Coronary artery (tissue), 2 donors: ENCODE measurements at regions not wholly inside any gene's neighbourhood (a gene's known extent, or its start where the extent isn't known, plus 50 kb on each side); places are given as distances from the start of the nearest gene placed in this dataset.

ENCODE experiments used
- DNase-seq: peaks from one replicate; pipeline ENCODE4 v3.0.0-alpha.2; 2017; ENCODE audit warnings: low spot score
- H3K27ac ChIP-seq, 2 donors: fragments of 200-600 bp; sonication (generic); one replicate each; pipeline ENCODE4 v1.5.1; 2016 to 2019
- H3K4me3 ChIP-seq: fragments of 200-600 bp; sonication (generic); 2 replicates; pipeline ENCODE4 v1.5.1; 2016; ENCODE audit warnings: mild to moderate bottlenecking, moderate library complexity
- TF ChIP-seq, protein P1 (sequence below): fragments of 200-600 bp; sonication (generic); IDR thresholded peaks from one replicate; pipeline ENCODE4 v1.5.1; 2019; ENCODE audit warnings: antibody characterized with exemption

DNA sequence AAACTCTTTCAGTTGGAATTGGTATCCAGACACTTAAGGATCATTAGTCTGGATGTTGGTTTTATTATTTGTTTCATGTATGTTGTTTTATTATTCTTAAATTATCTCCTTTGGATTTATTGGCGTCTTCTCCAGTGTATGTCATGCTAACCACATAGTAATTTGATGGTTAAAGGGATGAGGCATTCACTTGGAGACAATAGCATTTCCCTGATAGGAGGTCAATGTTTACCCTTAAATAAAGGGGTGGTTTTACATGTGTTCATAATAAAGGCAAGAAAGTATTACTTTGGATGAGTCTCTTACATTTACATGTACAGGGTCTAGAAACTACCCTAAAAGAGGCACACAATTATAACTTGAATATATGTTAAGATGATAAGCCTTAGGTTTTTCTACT lies 51.2 kb upstream of the RNF144B start:
- TF ChIP-seq, protein P1, sequence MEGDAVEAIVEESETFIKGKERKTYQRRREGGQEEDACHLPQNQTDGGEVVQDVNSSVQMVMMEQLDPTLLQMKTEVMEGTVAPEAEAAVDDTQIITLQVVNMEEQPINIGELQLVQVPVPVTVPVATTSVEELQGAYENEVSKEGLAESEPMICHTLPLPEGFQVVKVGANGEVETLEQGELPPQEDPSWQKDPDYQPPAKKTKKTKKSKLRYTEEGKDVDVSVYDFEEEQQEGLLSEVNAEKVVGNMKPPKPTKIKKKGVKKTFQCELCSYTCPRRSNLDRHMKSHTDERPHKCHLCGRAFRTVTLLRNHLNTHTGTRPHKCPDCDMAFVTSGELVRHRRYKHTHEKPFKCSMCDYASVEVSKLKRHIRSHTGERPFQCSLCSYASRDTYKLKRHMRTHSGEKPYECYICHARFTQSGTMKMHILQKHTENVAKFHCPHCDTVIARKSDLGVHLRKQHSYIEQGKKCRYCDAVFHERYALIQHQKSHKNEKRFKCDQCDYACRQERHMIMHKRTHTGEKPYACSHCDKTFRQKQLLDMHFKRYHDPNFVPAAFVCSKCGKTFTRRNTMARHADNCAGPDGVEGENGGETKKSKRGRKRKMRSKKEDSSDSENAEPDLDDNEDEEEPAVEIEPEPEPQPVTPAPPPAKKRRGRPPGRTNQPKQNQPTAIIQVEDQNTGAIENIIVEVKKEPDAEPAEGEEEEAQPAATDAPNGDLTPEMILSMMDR, result no peak
- Histone ChIP-seq H3K27ac (no peak overlapping the region), H3K4me3 (no peak overlapping the region)
- DNase-seq, result no peak

DNA sequence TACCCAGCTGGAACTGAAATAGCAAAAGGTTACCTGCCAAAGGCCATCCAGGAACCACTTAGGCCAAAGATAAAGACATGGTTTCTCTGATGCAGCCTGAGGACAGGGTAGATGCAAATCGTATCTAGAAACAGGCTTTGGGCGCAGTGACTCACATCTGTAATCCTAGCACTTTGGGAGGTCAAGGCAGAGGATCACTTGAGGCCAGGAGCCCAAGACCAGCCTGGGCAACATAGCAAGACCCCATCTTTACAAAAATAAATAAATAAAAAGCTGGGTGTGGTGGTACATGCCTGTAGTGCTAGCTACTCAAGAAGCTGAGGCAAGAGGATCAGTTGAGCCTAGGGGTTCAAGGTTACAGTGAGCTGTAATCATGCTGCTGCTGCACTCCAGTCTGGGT lies 52.9 kb upstream of the RNF144B start:
- H3K4me3 ChIP-seq, result no peak overlapping the region
- DNase-seq, result no peak
- TF ChIP-seq, protein P1, result no peak

DNA sequence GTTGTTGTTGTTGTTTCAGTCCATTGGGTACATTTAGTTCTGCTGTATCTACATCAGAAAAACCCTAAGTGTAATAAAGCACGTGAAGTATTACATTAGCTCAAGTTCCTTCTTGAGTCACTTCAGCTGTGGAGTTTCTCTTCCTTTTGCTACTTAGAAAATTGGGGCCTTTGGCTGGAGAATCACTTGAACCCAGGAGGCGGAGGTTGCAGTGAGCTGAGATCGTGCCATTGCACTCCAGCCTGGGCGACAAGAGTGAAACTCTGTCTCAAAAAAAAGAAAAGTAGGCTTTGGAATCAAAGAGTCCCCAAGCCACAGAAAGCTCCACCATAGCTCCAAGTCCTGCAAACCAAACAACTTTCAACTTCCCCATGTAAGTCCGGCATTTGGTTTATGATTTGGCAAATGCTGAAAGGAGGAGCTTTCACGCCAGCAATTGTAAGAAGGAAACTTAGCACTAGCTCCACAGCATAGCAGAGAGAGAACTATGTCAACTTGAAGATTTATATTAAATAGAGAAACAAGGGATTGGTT lies 56.5 kb upstream of the RNF144B start:
- no peak for DNase-seq
- no peak overlapping the region for H3K27ac ChIP-seq
- H3K4me3 ChIP-seq, result no peak overlapping the region
- TF ChIP-seq, protein P1, result no peak

More for the DNA sequence above, 52.9 kb upstream of the RNF144B start:
- H3K27ac ChIP-seq, result no peak overlapping the region

DNA sequence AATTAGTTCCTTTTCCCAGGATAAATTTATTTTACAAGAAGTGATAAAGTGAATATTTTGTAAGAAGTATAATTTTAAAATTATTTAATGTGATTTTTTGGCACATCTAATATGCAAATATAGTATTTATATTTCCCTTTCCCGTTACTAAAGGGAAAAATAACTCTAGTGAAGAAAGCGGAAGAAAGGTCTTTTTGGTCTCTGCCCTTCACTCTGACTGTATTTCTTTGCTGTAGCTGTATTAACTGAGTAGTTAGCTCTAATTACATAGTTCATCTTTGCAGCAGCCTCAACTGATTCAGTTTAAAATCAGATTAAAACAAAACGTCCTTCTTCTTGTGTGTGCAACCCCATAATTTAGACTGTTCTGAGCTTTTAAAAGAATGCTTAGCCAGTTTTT lies 57.4 kb upstream of the RNF144B start:
- DNase-seq, result no peak
- Histone ChIP-seq H3K4me3 (no peak overlapping the region), H3K27ac (peak overlapping the region; percentile 50 to 68)
- TF ChIP-seq, protein P1, result no peak

DNA sequence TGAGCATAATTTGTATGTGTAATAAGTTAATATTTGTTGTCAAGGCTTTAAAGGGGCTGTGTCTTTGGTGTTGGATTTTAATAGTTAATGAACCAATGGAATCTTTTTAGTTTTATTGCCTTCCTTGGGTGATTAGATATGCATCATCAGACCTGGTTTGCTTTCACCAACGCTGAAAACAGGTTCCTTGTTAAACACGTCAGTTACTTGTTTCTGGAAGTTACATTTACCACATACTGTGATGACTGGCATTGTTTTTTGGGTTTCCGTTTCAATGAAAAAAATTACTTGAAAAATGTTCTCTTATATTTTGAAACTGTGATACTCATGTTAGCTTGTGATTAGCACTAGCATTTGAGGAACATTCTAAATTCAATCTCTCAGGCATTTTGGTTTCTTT lies 58.6 kb upstream of the RNF144B start:
- DNase-seq, result no peak
- Histone ChIP-seq H3K4me3 (no peak overlapping the region), H3K27ac (peak overlapping the region; percentile 44 to 80)
- TF ChIP-seq, protein P1, result no peak

DNA sequence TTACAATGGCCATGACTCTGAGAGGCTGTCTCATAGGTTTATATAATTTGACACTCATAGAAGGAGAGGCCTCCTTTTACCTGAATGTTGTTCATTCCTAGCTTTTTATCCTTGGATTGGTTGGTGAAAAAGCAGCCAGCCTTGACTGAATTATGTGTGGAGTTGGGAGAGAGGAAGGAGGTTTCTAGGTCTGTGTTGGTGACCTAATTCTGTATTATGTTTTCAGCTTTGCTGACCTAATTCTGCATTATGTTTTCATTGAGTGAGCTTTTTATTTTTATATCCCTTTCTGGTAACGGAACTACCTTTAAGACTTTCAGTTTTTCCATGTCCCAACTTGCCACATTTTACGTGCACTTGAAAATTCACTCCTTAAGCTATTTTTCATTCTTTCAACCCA lies 59.1 kb upstream of the RNF144B start:
- Histone ChIP-seq H3K27ac (peak overlapping the region; percentile 44 to 80), H3K4me3 (no peak overlapping the region)
- no peak for DNase-seq
- TF ChIP-seq, protein P1, result no peak

DNA sequence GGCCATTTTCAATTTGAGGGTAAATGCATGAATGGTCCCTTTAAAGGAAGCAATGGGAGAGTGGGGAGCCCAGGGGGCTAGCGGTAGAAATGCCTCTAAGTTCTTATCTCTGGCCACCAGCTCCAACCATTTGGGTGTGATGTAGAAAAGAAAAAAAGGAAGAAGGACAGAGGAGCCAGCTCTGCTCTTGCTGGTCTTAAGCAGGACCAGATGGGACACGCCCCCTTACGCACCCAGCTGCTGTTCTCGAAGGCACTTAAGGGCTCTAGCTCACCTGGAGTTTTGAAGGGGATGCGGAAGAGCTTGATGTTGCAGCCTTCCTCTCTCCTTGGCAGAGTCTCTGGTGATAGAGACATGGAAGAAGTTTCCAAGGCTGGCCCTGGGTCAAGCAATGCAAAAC lies 59.5 kb upstream of the RNF144B start:
- DNase-seq, result no peak
- peak overlapping the region; percentile 44 to 80 for H3K27ac ChIP-seq
- TF ChIP-seq, protein P1, result no peak
- H3K4me3 ChIP-seq, result no peak overlapping the region
